Fibroblast of peridontal ligament (primary cell): ENCODE measurements at regions not wholly inside any gene's neighbourhood (a gene's known extent, or its start where the extent isn't known, plus 50 kb on each side); places are given as distances from the start of the nearest gene placed in this dataset.
"Not testable (repeated sequence)": the region's sequence is repeated elsewhere in the genome, so short reads cannot be mapped to it uniquely, and the experiment has no call there.

Source experiments
- DNase-seq: peaks from one replicate; pipeline ENCODE4 v3.0.0-alpha.2; 2010; ENCODE audit errors: extremely low read depth

- DNase-seq = no peak
Measured at GRCh38 chrX:25442499-25442898, 426.7 kb upstream of the ARX start.

GRCh38 chrX:25433307-25433706, 417.5 kb upstream of the ARX start:
- no peak for DNase-seq

- no peak for DNase-seq
Measured at GRCh38 chrX:25432396-25432795, 416.6 kb upstream of the ARX start.

- no peak for DNase-seq
Measured at GRCh38 chrX:25427873-25428555, 412.2 kb upstream of the ARX start.

GRCh38 chrX:25404163-25404562, 388.4 kb upstream of the ARX start:
- DNase-seq = not testable (repeated sequence)

GRCh38 chrX:25389266-25389665, 373.5 kb upstream of the ARX start:
- DNase-seq = no peak

GRCh38 chrX:25383196-25383595, 367.4 kb upstream of the ARX start:
- no peak for DNase-seq

GRCh38 chrX:25356456-25356855, 340.7 kb upstream of the ARX start:
- DNase-seq = no peak

GRCh38 chrX:25344161-25344936, 328.6 kb upstream of the ARX start:
- DNase-seq = no peak

GRCh38 chrX:25343060-25343459, 327.3 kb upstream of the ARX start:
- no peak for DNase-seq

- DNase-seq = no peak
Measured at GRCh38 chrX:25337841-25338240, 322.1 kb upstream of the ARX start.

- DNase-seq = no peak
Measured at GRCh38 chrX:25300994-25301393, 285.2 kb upstream of the ARX start.

- DNase-seq = no peak
Measured at GRCh38 chrX:25296850-25297249, 281.1 kb upstream of the ARX start.

- DNase-seq = no peak
Measured at GRCh38 chrX:25295466-25295865, 279.7 kb upstream of the ARX start.

GRCh38 chrX:25290132-25290531, 274.4 kb upstream of the ARX start:
- DNase-seq = no peak

- no peak for DNase-seq
Measured at GRCh38 chrX:25288676-25289075, 272.9 kb upstream of the ARX start.

- DNase-seq = no peak
Measured at GRCh38 chrX:25287521-25287920, 271.8 kb upstream of the ARX start.

- DNase-seq = no peak
Measured at GRCh38 chrX:25285598-25285997, 269.8 kb upstream of the ARX start.

GRCh38 chrX:25279510-25279909, 263.7 kb upstream of the ARX start:
- DNase-seq = no peak

GRCh38 chrX:25278341-25278740, 262.6 kb upstream of the ARX start:
- no peak for DNase-seq

GRCh38 chrX:25277574-25277973, 261.8 kb upstream of the ARX start:
- no peak for DNase-seq

GRCh38 chrX:25275159-25275558, 259.4 kb upstream of the ARX start:
- no peak for DNase-seq

- no peak for DNase-seq
Measured at GRCh38 chrX:25241461-25241860, 225.7 kb upstream of the ARX start.

- no peak for DNase-seq
Measured at GRCh38 chrX:25226151-25226550, 210.4 kb upstream of the ARX start.
